H1 (cell line): ENCODE measurements at regions not wholly inside any gene's neighbourhood (a gene's known extent, or its start where the extent isn't known, plus 50 kb on each side); places are given as distances from the start of the nearest gene placed in this dataset.

Experiments used
- POLR2A ChIP-seq, 2 experiments: IDR thresholded peaks; 1 replicate in 1 of 2; 2 replicates in 1 of 2; pipeline ENCODE4 v1.6.1; 2011; ENCODE audit warnings: low read depth in 2 of 2, low read length in 2 of 2, mild to moderate bottlenecking in 2 of 2; ENCODE audit errors: control extremely low read depth in 1 of 2
- SRF ChIP-seq: IDR thresholded peaks from 2 replicates; pipeline ENCODE4 v1.6.1; 2011; ENCODE audit warnings: mild to moderate bottlenecking, low read depth, low read length, moderate library complexity

DNA sequence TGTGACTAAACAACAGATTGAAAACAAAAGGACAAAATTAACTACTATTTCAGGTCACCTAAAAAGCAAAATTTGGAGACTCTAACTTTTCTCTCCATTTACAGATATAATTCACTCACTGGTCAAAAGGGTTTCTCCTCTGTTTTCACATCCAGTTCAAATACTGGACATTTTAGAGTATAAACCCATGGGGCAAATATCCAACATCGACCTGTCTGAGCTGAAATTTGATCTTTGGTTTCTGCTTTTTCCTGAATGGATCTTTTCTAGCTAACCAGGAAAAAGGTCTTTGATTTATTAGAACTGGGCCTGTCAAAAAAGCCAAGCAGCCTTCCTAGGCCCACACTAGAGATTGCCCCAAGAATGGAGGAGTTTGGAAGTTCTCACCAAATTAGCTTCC is 69.3 kb upstream of the SATB2 start:
- TF ChIP-seq POLR2A (IDR thresholded peaks at IDR 0.05; ENCODE audit: control extremely low read depth in 1 of 2, low read depth in 2 of 2, low read length in 2 of 2) (no peak), SRF (no peak)
